T-helper 17 cell (primary cell): ENCODE measurements at regions not wholly inside any gene's neighbourhood (a gene's known extent, or its start where the extent isn't known, plus 50 kb on each side); places are given as distances from the start of the nearest gene placed in this dataset.

Experiments
- ATAC-seq: fragments of 150-1000 bp; cut with Tn5 transposase; 2 replicates; pipeline ENCODE4 v1.10.0; 2021; ENCODE audit warnings: mild to moderate bottlenecking, moderate library complexity
- DNase-seq, 3 donors: peaks; one replicate each; pipeline versions ENCODE4 v3.0.0 to v3.0.0-alpha.2; 2020 to 2021
- H3K9me3 ChIP-seq: one replicate; pipeline ENCODE4 v1.7.0; 2013; ENCODE audit warnings: low read length, mild to moderate bottlenecking; ENCODE audit not compliant: control insufficient read depth, poor library complexity, severe bottlenecking
- H3K27ac Mint-ChIP-seq: one replicate; pipeline ENCODE4 v1.8.0; 2022; ENCODE audit warnings: mild to moderate bottlenecking, moderate library complexity, mixed read lengths
- H3K27me3 Mint-ChIP-seq: one replicate; pipeline ENCODE4 v1.8.0; 2022; ENCODE audit warnings: mixed read lengths
- H3K36me3 Mint-ChIP-seq: one replicate; pipeline ENCODE4 v1.8.0; 2022; ENCODE audit warnings: low read depth, mixed read lengths
- H3K4me1 Mint-ChIP-seq: one replicate; pipeline ENCODE4 v1.8.0; 2022; ENCODE audit warnings: mild to moderate bottlenecking, mixed read lengths
- H3K4me3 Mint-ChIP-seq: one replicate; pipeline ENCODE4 v1.8.0; 2022; ENCODE audit warnings: mild to moderate bottlenecking, moderate library complexity, mixed read lengths

GRCh38 chr11:109749476-109749875 lies 327.5 kb downstream of the C11orf87 start:
- Mint-ChIP-seq H3K4me1 (no peaks in the 10 kb centered on the region), H3K36me3 (no peaks in the 10 kb centered on the region), H3K27ac (no peak overlapping the region), H3K4me3 (no peak overlapping the region), H3K27me3 (no peaks in the 10 kb centered on the region)
- no peaks in the 10 kb centered on the region for H3K9me3 ChIP-seq
- ATAC-seq = no peak
- DNase-seq = no peak

- H3K36me3 Mint-ChIP-seq = no peaks in the 10 kb centered on the region
- no peaks in the 10 kb centered on the region for H3K4me1 Mint-ChIP-seq
- H3K27me3 Mint-ChIP-seq = no peaks in the 10 kb centered on the region
Observed at GRCh38 chr11:109750964-109751363, 329.0 kb downstream of the C11orf87 start.

DNA sequence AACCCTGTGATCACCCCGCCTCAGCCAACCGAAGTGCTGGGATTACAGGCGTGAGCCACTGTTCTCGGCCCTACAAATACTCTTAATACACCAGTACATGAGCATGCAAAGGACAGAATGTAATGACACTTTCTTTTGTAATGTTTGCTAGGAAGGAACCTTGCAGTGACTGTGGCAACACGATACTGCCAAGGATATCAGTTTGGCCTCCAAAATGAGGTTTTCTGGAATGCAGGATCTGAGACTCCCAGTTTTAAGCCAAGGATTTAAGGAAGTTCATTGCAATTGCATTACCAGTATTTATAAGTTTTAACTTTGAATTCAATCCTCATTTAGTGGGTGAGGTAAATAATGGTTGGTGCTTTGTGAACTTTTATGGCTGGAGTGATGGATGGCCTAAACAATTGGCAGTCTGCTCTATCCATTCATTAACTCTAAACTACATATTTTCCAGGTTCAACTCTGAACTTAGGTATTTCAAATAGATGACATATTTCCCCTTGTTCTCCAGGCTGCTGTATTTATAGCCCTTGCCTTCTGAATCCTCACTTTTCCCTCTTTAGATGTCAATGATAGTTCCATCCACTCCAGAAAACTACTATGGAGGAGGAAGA lies 330.3 kb downstream of the C11orf87 start:
- H3K4me1 Mint-ChIP-seq = no peaks in the 10 kb centered on the region
- H3K27ac Mint-ChIP-seq = no peak overlapping the region
- H3K36me3 Mint-ChIP-seq = no peaks in the 10 kb centered on the region
- H3K4me3 Mint-ChIP-seq = no peak overlapping the region
- ATAC-seq (no peak), DNase-seq (no peak)
- no peaks in the 10 kb centered on the region for H3K9me3 ChIP-seq
- H3K27me3 Mint-ChIP-seq = no peaks in the 10 kb centered on the region

More at GRCh38 chr11:109750964-109751363, 329.0 kb downstream of the C11orf87 start:
- DNase-seq (no peak), ATAC-seq (no peak)
- H3K27ac Mint-ChIP-seq = no peak overlapping the region
- H3K4me3 Mint-ChIP-seq = no peak overlapping the region
- no peaks in the 10 kb centered on the region for H3K9me3 ChIP-seq

- ATAC-seq (no peak), DNase-seq (no peak)
Observed at GRCh38 chr11:109756521-109756920, 334.5 kb downstream of the C11orf87 start.

GRCh38 chr11:109756951-109757350 lies 335.0 kb downstream of the C11orf87 start:
- Mint-ChIP-seq H3K36me3 (no peaks in the 10 kb centered on the region), H3K4me3 (no peak overlapping the region), H3K27ac (no peak overlapping the region), H3K4me1 (no peaks in the 10 kb centered on the region), H3K27me3 (no peaks in the 10 kb centered on the region)
- no peak for DNase-seq
- ATAC-seq = no peak
- no peaks in the 10 kb centered on the region for H3K9me3 ChIP-seq

More at GRCh38 chr11:109756521-109756920, 334.5 kb downstream of the C11orf87 start:
- H3K9me3 ChIP-seq = no peaks in the 10 kb centered on the region
- Mint-ChIP-seq H3K36me3 (no peaks in the 10 kb centered on the region), H3K4me1 (no peaks in the 10 kb centered on the region), H3K4me3 (no peak overlapping the region), H3K27me3 (no peaks in the 10 kb centered on the region), H3K27ac (no peak overlapping the region)

DNA sequence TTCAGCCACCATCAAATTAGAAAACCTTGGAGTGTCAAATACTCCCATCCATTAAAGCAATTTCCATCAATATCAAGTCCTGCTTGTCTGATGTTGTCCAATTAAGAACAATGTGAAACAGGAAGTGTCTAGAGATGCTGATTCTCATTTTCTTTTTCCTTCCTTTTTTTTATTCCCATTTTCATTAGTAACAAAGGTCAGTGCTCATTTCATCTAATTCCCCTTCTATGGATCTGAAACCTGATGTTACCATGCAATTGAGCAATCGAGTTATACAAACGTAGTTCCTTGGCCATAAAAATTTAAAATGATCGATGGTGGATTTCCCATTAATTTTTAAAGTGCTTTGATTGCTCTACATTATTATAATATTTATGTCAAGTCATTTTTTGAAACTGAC lies 330.6 kb upstream of the ZC3H12C start:
- Mint-ChIP-seq H3K4me3 (no peak overlapping the region), H3K27ac (no peak overlapping the region), H3K4me1 (no peaks in the 10 kb centered on the region), H3K36me3 (no peaks in the 10 kb centered on the region), H3K27me3 (no peaks in the 10 kb centered on the region)
- DNase-seq = no peak
- no peaks in the 10 kb centered on the region for H3K9me3 ChIP-seq
- no peak for ATAC-seq

GRCh38 chr11:109765709-109766311 lies 327.4 kb upstream of the ZC3H12C start:
- no peaks in the 10 kb centered on the region for H3K9me3 ChIP-seq
- no peak overlapping the region for H3K27ac Mint-ChIP-seq
- H3K36me3 Mint-ChIP-seq = no peaks in the 10 kb centered on the region
- no peak overlapping the region for H3K4me3 Mint-ChIP-seq
- H3K4me1 Mint-ChIP-seq = no peaks in the 10 kb centered on the region
- DNase-seq = no peak
- no peaks in the 10 kb centered on the region for H3K27me3 Mint-ChIP-seq
- no peak for ATAC-seq

DNA sequence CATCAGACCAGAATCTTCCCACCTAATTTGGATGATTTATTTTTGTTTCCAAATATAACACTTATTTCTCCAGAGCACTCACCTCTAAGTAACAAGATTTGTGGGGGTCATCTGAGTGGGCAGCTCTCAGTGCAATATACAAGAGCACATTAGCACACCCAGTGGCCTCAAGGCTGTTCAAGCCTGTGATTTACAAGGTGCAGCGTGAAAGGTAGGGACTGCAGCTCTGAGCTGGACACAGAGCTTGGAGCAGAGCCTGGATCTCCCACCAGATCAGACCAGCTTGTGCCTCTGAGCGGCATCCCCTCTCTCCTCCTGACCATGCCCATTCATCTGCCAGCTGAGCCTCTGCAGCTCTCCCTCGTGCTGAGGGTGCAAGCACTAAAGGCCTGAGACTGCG lies 323.3 kb upstream of the ZC3H12C start:
- no peak for DNase-seq
- Mint-ChIP-seq H3K4me3 (no peak overlapping the region), H3K4me1 (no peaks in the 10 kb centered on the region), H3K36me3 (no peaks in the 10 kb centered on the region), H3K27ac (no peak overlapping the region), H3K27me3 (no peaks in the 10 kb centered on the region)
- ATAC-seq = no peak
- H3K9me3 ChIP-seq = no peaks in the 10 kb centered on the region

- no peaks in the 10 kb centered on the region for H3K9me3 ChIP-seq
- no peaks in the 10 kb centered on the region for H3K27me3 Mint-ChIP-seq
- no peaks in the 10 kb centered on the region for H3K4me1 Mint-ChIP-seq
- H3K36me3 Mint-ChIP-seq = no peaks in the 10 kb centered on the region
- no peak overlapping the region for H3K4me3 Mint-ChIP-seq
- DNase-seq (no peak), ATAC-seq (no peak)
- no peak overlapping the region for H3K27ac Mint-ChIP-seq
Observed at GRCh38 chr11:109770323-109770722, 322.9 kb upstream of the ZC3H12C start.

GRCh38 chr11:109772892-109773291 lies 320.3 kb upstream of the ZC3H12C start:
- ATAC-seq (no peak), DNase-seq (no peak)
- no peaks in the 10 kb centered on the region for H3K9me3 ChIP-seq
- no peaks in the 10 kb centered on the region for H3K4me1 Mint-ChIP-seq
- no peaks in the 10 kb centered on the region for H3K27me3 Mint-ChIP-seq
- no peak overlapping the region for H3K27ac Mint-ChIP-seq
- no peak overlapping the region for H3K4me3 Mint-ChIP-seq
- H3K36me3 Mint-ChIP-seq = no peaks in the 10 kb centered on the region

GRCh38 chr11:109775686-109776085 lies 317.5 kb upstream of the ZC3H12C start:
- ATAC-seq (no peak), DNase-seq (no peak)
- no peak overlapping the region for H3K4me3 Mint-ChIP-seq
- H3K4me1 Mint-ChIP-seq = no peaks in the 10 kb centered on the region
- no peaks in the 10 kb centered on the region for H3K36me3 Mint-ChIP-seq
- H3K27me3 Mint-ChIP-seq = no peaks in the 10 kb centered on the region
- no peaks in the 10 kb centered on the region for H3K9me3 ChIP-seq
- H3K27ac Mint-ChIP-seq = no peak overlapping the region

GRCh38 chr11:109783014-109783413 lies 310.2 kb upstream of the ZC3H12C start:
- Mint-ChIP-seq H3K27me3 (no peaks in the 10 kb centered on the region), H3K4me3 (no peak overlapping the region), H3K27ac (no peak overlapping the region), H3K36me3 (no peaks in the 10 kb centered on the region), H3K4me1 (no peaks in the 10 kb centered on the region)
- DNase-seq (no peak), ATAC-seq (no peak)
- no peaks in the 10 kb centered on the region for H3K9me3 ChIP-seq

- Mint-ChIP-seq H3K4me3 (no peak overlapping the region), H3K27me3 (no peaks in the 10 kb centered on the region), H3K36me3 (no peaks in the 10 kb centered on the region), H3K4me1 (no peaks in the 10 kb centered on the region), H3K27ac (no peak overlapping the region)
- no peak for ATAC-seq
- DNase-seq = no peak
- no peaks in the 10 kb centered on the region for H3K9me3 ChIP-seq
Observed at GRCh38 chr11:109783840-109784239, 309.4 kb upstream of the ZC3H12C start.

- DNase-seq = no peak
- H3K27ac Mint-ChIP-seq = no peak overlapping the region
- no peaks in the 10 kb centered on the region for H3K4me1 Mint-ChIP-seq
- no peak for ATAC-seq
- H3K27me3 Mint-ChIP-seq = no peaks in the 10 kb centered on the region
- no peak overlapping the region for H3K4me3 Mint-ChIP-seq
- no peaks in the 10 kb centered on the region for H3K9me3 ChIP-seq
- no peaks in the 10 kb centered on the region for H3K36me3 Mint-ChIP-seq
Observed at GRCh38 chr11:109784536-109784935, 308.7 kb upstream of the ZC3H12C start.
